IMR-90 (cell line): ENCODE measurements at regions not wholly inside any gene's neighbourhood (a gene's known extent, or its start where the extent isn't known, plus 50 kb on each side); places are given as distances from the start of the nearest gene placed in this dataset.

ENCODE experiments used
- ATAC-seq: fragments of 200-7000 bp; cut with Tn5 transposase; 2 replicates; pipeline ENCODE4 v1.9.1; 2020; ENCODE audit warnings: low read depth, mild to moderate bottlenecking, moderate library complexity
- BruUV-seq: library from RNA; stranded (reverse); fragments of 400-500 nt; replicated peaks from 2 replicates; lab custom pipeline; 2021; lab: Mats Ljungman, UMichigan
- CTCF ChIA-PET: fragments of 300-600 bp; formaldehyde crosslinking; extraction: SDS; loops from one replicate; lab custom pipeline; 2021; ENCODE audit warnings: antibody characterized with exemption; lab: Yijun Ruan, JAX
- POLR2A ChIA-PET: fragments of 300-600 bp; sonication (Branson Sonifier 250); formaldehyde crosslinking; loops from one replicate; lab custom pipeline; 2022; ENCODE audit warnings: antibody characterized with exemption; ENCODE audit not compliant: unreplicated experiment; lab: Charles Lee
- DNase-seq: peaks from one replicate; pipeline ENCODE4 v3.0.0; 2013
- H2AFZ ChIP-seq: replicated peaks from 2 replicates; pipeline ENCODE3; 2013; ENCODE audit warnings: low read length, mild to moderate bottlenecking; ENCODE audit not compliant: poor library complexity
- H2AK5ac ChIP-seq: 2 replicates; pipeline ENCODE4 v1.6.1; 2013; ENCODE audit warnings: low read depth, low read length, inconsistent platforms
- H2AK9ac ChIP-seq: replicated peaks from 2 replicates; pipeline ENCODE3; 2013; ENCODE audit warnings: mild to moderate bottlenecking, low read depth, low read length, moderate library complexity; ENCODE audit not compliant: poor library complexity
- H2BK120ac ChIP-seq: 2 replicates; pipeline ENCODE4 v1.6.1; 2013; ENCODE audit warnings: low read depth, low read length, inconsistent platforms
- H2BK15ac ChIP-seq: 3 replicates; pipeline ENCODE4 v1.6.1; 2013; ENCODE audit warnings: low read depth, low read length, inconsistent platforms
- H2BK20ac ChIP-seq: 2 replicates; pipeline ENCODE4 v1.6.1; 2013; ENCODE audit warnings: low read depth, mild to moderate bottlenecking, inconsistent platforms, low read length, moderate library complexity
- H2BK5ac ChIP-seq: 2 replicates; pipeline ENCODE4 v1.6.1; 2013; ENCODE audit warnings: mild to moderate bottlenecking, low read depth, low read length, inconsistent platforms; ENCODE audit not compliant: poor library complexity, severe bottlenecking
- H3K14ac ChIP-seq: replicated peaks from 2 replicates; pipeline ENCODE4 v1.6.1; 2013; ENCODE audit warnings: low read depth, low read length, inconsistent platforms
- H3K18ac ChIP-seq: 2 replicates; pipeline ENCODE4 v1.6.1; 2013; ENCODE audit warnings: low read depth, low read length, control low read depth
- H3K23ac ChIP-seq: 2 replicates; pipeline ENCODE4 v1.6.1; 2013; ENCODE audit warnings: low read depth, low read length, inconsistent platforms
- H3K27ac ChIP-seq: 2 replicates; pipeline ENCODE4 v1.5.1; 2013; ENCODE audit warnings: mild to moderate bottlenecking, control low read depth, low read length; ENCODE audit not compliant: insufficient read depth
- H3K27me3 ChIP-seq: 2 replicates; pipeline ENCODE4 v1.6.1; 2013; ENCODE audit warnings: low read length; ENCODE audit not compliant: control insufficient read depth, insufficient read depth
- H3K36me3 ChIP-seq: 2 replicates; pipeline ENCODE4 v1.6.1; 2013; ENCODE audit warnings: low read length, mixed read lengths; ENCODE audit not compliant: control insufficient read depth, insufficient read depth
- H3K4ac ChIP-seq: 2 replicates; pipeline ENCODE4 v1.6.1; 2013; ENCODE audit warnings: low read depth, low read length, inconsistent platforms
- H3K4me1 ChIP-seq: 2 replicates; pipeline ENCODE4 v1.6.1; 2013; ENCODE audit warnings: low read length, mixed read lengths; ENCODE audit not compliant: control insufficient read depth, insufficient read depth
- H3K4me2 ChIP-seq: 2 replicates; pipeline ENCODE4 v1.6.1; 2013; ENCODE audit warnings: low read depth, mild to moderate bottlenecking, control low read depth, low read length, moderate library complexity
- H3K4me3 ChIP-seq: 2 replicates; pipeline ENCODE4 v1.5.1; 2013; ENCODE audit warnings: low read depth, mild to moderate bottlenecking, control low read depth, low read length, moderate library complexity; ENCODE audit not compliant: insufficient read depth
- H3K56ac ChIP-seq: 2 replicates; pipeline ENCODE4 v1.6.1; 2013; ENCODE audit warnings: low read length, inconsistent platforms; ENCODE audit not compliant: insufficient read depth; ENCODE audit errors: extremely low read depth
- H3K79me1 ChIP-seq, 2 experiments: 2 replicates each; pipeline ENCODE4 v1.6.1; 2013; ENCODE audit warnings: low read length in 2 of 2, inconsistent platforms in 1 of 2, low read depth in 1 of 2
- H3K9ac ChIP-seq: 2 replicates; pipeline ENCODE4 v1.6.1; 2013; ENCODE audit warnings: low read depth, low read length, control low read depth
- H3K9me1 ChIP-seq: 2 replicates; pipeline ENCODE4 v1.6.1; 2013; ENCODE audit warnings: low read length, inconsistent platforms; ENCODE audit not compliant: insufficient read depth
- H3K9me3 ChIP-seq: 2 replicates; pipeline ENCODE4 v1.6.1; 2013; ENCODE audit warnings: low read length; ENCODE audit not compliant: control insufficient read depth, insufficient read depth
- H4K20me1 ChIP-seq: 2 replicates; pipeline ENCODE4 v1.6.1; 2013; ENCODE audit warnings: low read length, inconsistent platforms; ENCODE audit not compliant: insufficient read depth
- H4K5ac ChIP-seq: 2 replicates; pipeline ENCODE4 v1.6.1; 2013; ENCODE audit warnings: mild to moderate bottlenecking, low read depth, low read length, control low read depth
- H4K8ac ChIP-seq, 2 experiments: 2 replicates each; pipeline ENCODE4 v1.6.1; 2013; ENCODE audit warnings: low read depth in 2 of 2, low read length in 2 of 2, control low read depth in 1 of 2, inconsistent platforms in 1 of 2
- H4K91ac ChIP-seq: 2 replicates; pipeline ENCODE4 v1.6.1; 2013; ENCODE audit warnings: low read depth, low read length, inconsistent platforms; ENCODE audit not compliant: insufficient read depth
- BHLHE40 ChIP-seq: fragments of 150-350 bp; IDR thresholded peaks from 2 replicates; pipeline ENCODE4 v1.6.1; 2016; ENCODE audit warnings: mild to moderate bottlenecking, low read depth, low read length
- CEBPB ChIP-seq: IDR thresholded peaks from 2 replicates; pipeline ENCODE4 v1.6.1; 2012; ENCODE audit warnings: low read depth, low read length, improper control_type of control experiment
- CHD1 ChIP-seq: IDR thresholded peaks from 2 replicates; pipeline ENCODE4 v1.6.1; 2012; ENCODE audit warnings: low read depth, low read length, improper control_type of control experiment
- FOS ChIP-seq: fragments of 150-350 bp; IDR thresholded peaks from 2 replicates; pipeline ENCODE4 v1.6.1; 2016; ENCODE audit warnings: low read depth, low read length
- MAFK ChIP-seq: IDR thresholded peaks from 2 replicates; pipeline ENCODE4 v1.6.1; 2012; ENCODE audit warnings: low read depth, low read length, improper control_type of control experiment
- MAZ ChIP-seq: IDR thresholded peaks from 2 replicates; pipeline ENCODE4 v1.6.1; 2012; ENCODE audit warnings: low read depth, mild to moderate bottlenecking, low read length, improper control_type of control experiment, moderate library complexity, borderline replicate concordance
- MXI1 ChIP-seq: IDR thresholded peaks from 2 replicates; pipeline ENCODE4 v1.6.1; 2012; ENCODE audit warnings: low read depth, mild to moderate bottlenecking, low read length, moderate library complexity, borderline replicate concordance
- NFE2L2 ChIP-seq: fragments of 150-350 bp; IDR thresholded peaks from 2 replicates; pipeline ENCODE4 v1.6.1; 2016; ENCODE audit warnings: low read depth, mild to moderate bottlenecking, low read length
- POLR2A ChIP-seq: IDR thresholded peaks from 2 replicates; pipeline ENCODE4 v1.6.1; 2012; ENCODE audit warnings: mild to moderate bottlenecking, low read depth, low read length
- RAD21 ChIP-seq: IDR thresholded peaks from 2 replicates; pipeline ENCODE4 v1.6.1; 2012; ENCODE audit warnings: low read length, improper control_type of control experiment
- RCOR1 ChIP-seq: IDR thresholded peaks from 2 replicates; pipeline ENCODE4 v1.6.1; 2012; ENCODE audit warnings: mild to moderate bottlenecking, low read length, improper control_type of control experiment; ENCODE audit not compliant: insufficient replicate concordance
- RFX5 ChIP-seq: IDR thresholded peaks from 2 replicates; pipeline ENCODE4 v1.8.0; 2012; ENCODE audit warnings: low read depth, mild to moderate bottlenecking, low read length, moderate library complexity
- SMC3 ChIP-seq: fragments of 150-350 bp; IDR thresholded peaks from 2 replicates; pipeline ENCODE4 v1.6.1; 2016; ENCODE audit warnings: low read depth, mild to moderate bottlenecking, antibody characterized with exemption, low read length, moderate library complexity
- WGBS, 2 experiments: methylation state at CpG; one replicate each; pipeline versions ENCODE4 v1.1.5 to v1.1.7; 2013; ENCODE audit warnings: missing lambda C conversion rate in 2 of 2; ENCODE audit not compliant: insufficient read length in 1 of 2; ENCODE audit errors: extremely low coverage in 2 of 2; 5-methylcytosine and 5-hydroxymethylcytosine counted together
- dilution Hi-C: fragments of 300-500 bp; cut with HindIII; formaldehyde crosslinking; loops from one replicate; pipeline ENCODE4 v1.14.3; 2018; ENCODE audit warnings: low sequenced_read_pairs; ENCODE audit not compliant: unreplicated experiment
- in situ Hi-C: fragments of 300-500 bp; cut with MboI; formaldehyde crosslinking; loops from 3 replicates; pipeline ENCODE4 v1.14.3; 2019; ENCODE audit warnings: low sequenced_read_pairs, inconsistent platforms, mixed read lengths
- intact Hi-C: fragments of 100-400 bp; cut with micrococcal nuclease; formaldehyde crosslinking; loops from 2 replicates; pipeline ENCODE4 v1.10.0; 2022
- TF ChIP-seq, protein P1 (sequence below): fragments of 150-350 bp; IDR thresholded peaks from 2 replicates; pipeline ENCODE4 v1.6.1; 2016; ENCODE audit warnings: low read depth, mild to moderate bottlenecking, low read length, moderate library complexity, borderline replicate concordance
- TF ChIP-seq, protein P2 (sequence below): fragments of 150-350 bp; IDR thresholded peaks from 2 replicates; pipeline ENCODE4 v1.6.1; 2017; ENCODE audit warnings: mild to moderate bottlenecking, antibody characterized with exemption, low read length, low read depth
- TF ChIP-seq, protein P3 (sequence below): conservative IDR thresholded peaks from 2 replicates; pipeline ENCODE4 v1.5.1; 2012; ENCODE audit warnings: mild to moderate bottlenecking, low read depth, low read length, improper control_type of control experiment

DNA sequence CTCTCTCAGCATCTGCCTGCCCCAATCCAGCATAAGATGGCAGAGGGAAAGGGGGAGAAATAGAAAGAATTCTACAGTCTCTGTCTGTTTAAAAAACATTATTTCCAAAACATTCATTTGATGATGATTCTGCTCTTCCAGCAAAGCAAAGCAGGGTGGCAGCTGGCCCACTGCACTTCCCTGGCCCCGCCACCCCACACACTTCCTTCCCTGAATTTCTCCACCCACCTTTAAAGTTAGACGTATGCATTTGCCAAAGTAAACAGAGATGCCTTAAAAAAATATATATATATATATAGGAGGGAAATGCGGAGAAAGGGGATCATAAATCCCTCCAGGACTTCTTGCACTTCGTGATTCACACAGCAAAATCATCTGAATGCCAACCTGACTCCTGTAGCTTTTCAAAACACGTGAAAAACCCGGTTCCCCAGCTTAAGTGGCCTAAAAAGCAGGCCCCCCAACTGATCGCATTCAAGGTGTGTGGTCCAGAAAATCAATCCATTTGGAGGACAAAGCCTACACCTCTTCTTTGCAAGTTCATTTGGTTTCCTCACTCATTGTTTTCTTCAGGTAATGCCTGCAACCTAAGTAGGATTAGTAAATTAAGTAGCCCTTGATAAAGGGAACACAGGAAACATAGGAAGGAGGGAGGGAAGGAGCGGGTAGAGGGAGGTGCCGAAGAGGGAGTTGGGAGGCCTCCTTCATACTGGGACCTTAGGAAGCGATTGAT lies 68.8 kb downstream of the LLPH start:
- CTCF ChIA-PET: interaction anchor here (1.0 kb wide), 1 partner anchor 9 kb away, joined by 3 read pairs; no protein-coding TSS in a partner anchor
- no peak overlapping the region for H2AFZ ChIP-seq

More for the DNA sequence above, 68.8 kb downstream of the LLPH start:
- WGBS, 2 experiments: no CpG with 5 or more reads among the region's 10 CpGs
- Histone ChIP-seq H3K27me3 (peaks cover 17% of the 10 kb centered on the region), H3K9me3 (no peaks in the 10 kb centered on the region), H2BK5ac (no peak overlapping the region), H3K36me3 (no peaks in the 10 kb centered on the region), H2BK15ac (no peak overlapping the region), H3K4me2 (no peak overlapping the region), H4K20me1 (no peaks in the 10 kb centered on the region), H3K4me1 (peaks cover 10% of the 10 kb centered on the region), H3K56ac (no peak overlapping the region), H3K18ac (no peak overlapping the region), H2AK5ac (no peak overlapping the region), H3K79me1 (no peaks in the 10 kb centered on the region), H2BK20ac (no peak overlapping the region), H4K91ac (no peak overlapping the region), H3K9me1 (peaks cover 4% of the 10 kb centered on the region), H3K23ac (no peak overlapping the region), H3K27ac (no peak overlapping the region), H2AK9ac (no peak overlapping the region), H3K4ac (no peak overlapping the region), H4K8ac (no peak overlapping the region), H3K4me3 (no peak overlapping the region), H2BK120ac (no peak overlapping the region), H4K5ac (no peak overlapping the region), H3K14ac (no peak overlapping the region), H3K9ac (no peak overlapping the region)
- dilution Hi-C loops: no loop called here
- POLR2A ChIA-PET: no interaction called here
- in situ Hi-C loops: no loop called here
- no peak for TF ChIP-seq RFX5
- no peak for TF ChIP-seq MAFK
- TF ChIP-seq, protein P1, sequence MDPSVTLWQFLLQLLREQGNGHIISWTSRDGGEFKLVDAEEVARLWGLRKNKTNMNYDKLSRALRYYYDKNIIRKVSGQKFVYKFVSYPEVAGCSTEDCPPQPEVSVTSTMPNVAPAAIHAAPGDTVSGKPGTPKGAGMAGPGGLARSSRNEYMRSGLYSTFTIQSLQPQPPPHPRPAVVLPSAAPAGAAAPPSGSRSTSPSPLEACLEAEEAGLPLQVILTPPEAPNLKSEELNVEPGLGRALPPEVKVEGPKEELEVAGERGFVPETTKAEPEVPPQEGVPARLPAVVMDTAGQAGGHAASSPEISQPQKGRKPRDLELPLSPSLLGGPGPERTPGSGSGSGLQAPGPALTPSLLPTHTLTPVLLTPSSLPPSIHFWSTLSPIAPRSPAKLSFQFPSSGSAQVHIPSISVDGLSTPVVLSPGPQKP: no peak
- TF ChIP-seq CEBPB: no peak
- no peak for TF ChIP-seq NFE2L2
- TF ChIP-seq BHLHE40: no peak
- TF ChIP-seq, protein P2, sequence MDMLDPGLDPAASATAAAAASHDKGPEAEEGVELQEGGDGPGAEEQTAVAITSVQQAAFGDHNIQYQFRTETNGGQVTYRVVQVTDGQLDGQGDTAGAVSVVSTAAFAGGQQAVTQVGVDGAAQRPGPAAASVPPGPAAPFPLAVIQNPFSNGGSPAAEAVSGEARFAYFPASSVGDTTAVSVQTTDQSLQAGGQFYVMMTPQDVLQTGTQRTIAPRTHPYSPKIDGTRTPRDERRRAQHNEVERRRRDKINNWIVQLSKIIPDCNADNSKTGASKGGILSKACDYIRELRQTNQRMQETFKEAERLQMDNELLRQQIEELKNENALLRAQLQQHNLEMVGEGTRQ: no peak
- TF ChIP-seq POLR2A: no peak
- no peak for TF ChIP-seq CHD1
- no peak for TF ChIP-seq SMC3
- TF ChIP-seq, protein P3, sequence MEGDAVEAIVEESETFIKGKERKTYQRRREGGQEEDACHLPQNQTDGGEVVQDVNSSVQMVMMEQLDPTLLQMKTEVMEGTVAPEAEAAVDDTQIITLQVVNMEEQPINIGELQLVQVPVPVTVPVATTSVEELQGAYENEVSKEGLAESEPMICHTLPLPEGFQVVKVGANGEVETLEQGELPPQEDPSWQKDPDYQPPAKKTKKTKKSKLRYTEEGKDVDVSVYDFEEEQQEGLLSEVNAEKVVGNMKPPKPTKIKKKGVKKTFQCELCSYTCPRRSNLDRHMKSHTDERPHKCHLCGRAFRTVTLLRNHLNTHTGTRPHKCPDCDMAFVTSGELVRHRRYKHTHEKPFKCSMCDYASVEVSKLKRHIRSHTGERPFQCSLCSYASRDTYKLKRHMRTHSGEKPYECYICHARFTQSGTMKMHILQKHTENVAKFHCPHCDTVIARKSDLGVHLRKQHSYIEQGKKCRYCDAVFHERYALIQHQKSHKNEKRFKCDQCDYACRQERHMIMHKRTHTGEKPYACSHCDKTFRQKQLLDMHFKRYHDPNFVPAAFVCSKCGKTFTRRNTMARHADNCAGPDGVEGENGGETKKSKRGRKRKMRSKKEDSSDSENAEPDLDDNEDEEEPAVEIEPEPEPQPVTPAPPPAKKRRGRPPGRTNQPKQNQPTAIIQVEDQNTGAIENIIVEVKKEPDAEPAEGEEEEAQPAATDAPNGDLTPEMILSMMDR: no peak
- no peak for TF ChIP-seq MXI1
- no peak for TF ChIP-seq MAZ
- TF ChIP-seq RAD21: no peak
- TF ChIP-seq RCOR1: no peak
- no peak for TF ChIP-seq FOS
- DNase-seq (no peak), ATAC-seq (no peak)
- intact Hi-C loops: no loop called here
- BruUV-seq: no TSS peak
